RWPE2 (cell line): ENCODE measurements at regions not wholly inside any gene's neighbourhood (a gene's known extent, or its start where the extent isn't known, plus 50 kb on each side); places are given as distances from the start of the nearest gene placed in this dataset.

ENCODE experiments used
- ATAC-seq: fragments of 200-7000 bp; cut with Tn5 transposase; 3 replicates; pipeline ENCODE4 v1.9.1; 2021; ENCODE audit warnings: low read depth
- DNase-seq: peaks from one replicate; pipeline ENCODE4 v3.0.0-alpha.2; 2020; ENCODE audit warnings: low spot score
- H3K27ac ChIP-seq: fragments of 450-650 bp; 2 replicates; pipeline ENCODE4 v1.5.1; 2017; ENCODE audit warnings: mild to moderate bottlenecking; ENCODE audit not compliant: poor library complexity, severe bottlenecking
- H3K27me3 ChIP-seq: fragments of 250-450 bp; sonication (Bioruptor Pico); 2 replicates; pipeline ENCODE4 v1.5.1; 2021; ENCODE audit warnings: mild to moderate bottlenecking, moderate library complexity; ENCODE audit not compliant: insufficient read depth, poor library complexity, severe bottlenecking
- H3K36me3 ChIP-seq: fragments of 250-450 bp; sonication (Bioruptor Pico); 2 replicates; pipeline ENCODE4 v1.5.1; 2020; ENCODE audit warnings: low read depth, mild to moderate bottlenecking, moderate library complexity
- H3K4me1 ChIP-seq: fragments of 250-450 bp; sonication (Bioruptor Pico); 2 replicates; pipeline ENCODE4 v1.5.1; 2021; ENCODE audit warnings: mild to moderate bottlenecking, moderate library complexity; ENCODE audit not compliant: insufficient read depth, poor library complexity, severe bottlenecking
- H3K4me3 ChIP-seq: fragments of 250-450 bp; sonication (Bioruptor Pico); 2 replicates; pipeline ENCODE4 v1.5.1; 2021; ENCODE audit warnings: mild to moderate bottlenecking, moderate library complexity; ENCODE audit not compliant: severe bottlenecking
- H3K9me3 ChIP-seq: fragments of 250-450 bp; sonication (Bioruptor Pico); 2 replicates; pipeline ENCODE4 v1.5.1; 2021; ENCODE audit warnings: mild to moderate bottlenecking, moderate library complexity; ENCODE audit not compliant: severe bottlenecking
- TF ChIP-seq, protein P1 (sequence below): fragments of 450-650 bp; IDR thresholded peaks from one replicate; pipeline ENCODE4 v1.5.1; 2017; ENCODE audit warnings: mild to moderate bottlenecking, moderate library complexity; ENCODE audit not compliant: poor library complexity, severe bottlenecking

DNA sequence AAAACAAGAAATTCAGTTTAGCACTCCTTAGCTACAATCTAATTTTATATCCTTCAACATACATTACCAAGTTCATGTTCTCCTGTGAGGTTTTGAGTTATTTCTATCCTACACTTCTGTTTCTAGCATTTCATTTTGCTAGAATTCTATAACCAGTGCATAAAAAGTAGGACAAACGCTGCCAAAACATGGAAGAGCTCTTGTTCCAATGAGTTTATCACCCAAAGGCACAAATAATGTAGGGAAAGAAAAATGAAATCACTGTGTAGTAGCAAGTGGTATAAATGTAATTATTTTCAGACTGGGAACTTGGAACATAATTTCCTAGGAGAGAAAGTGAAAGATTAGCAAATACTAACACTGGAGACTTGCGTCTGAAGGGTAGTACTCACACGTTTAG, 413.3 kb upstream of the NRSN1 start:
- Histone ChIP-seq H3K4me1 (no peaks in the 10 kb centered on the region), H3K4me3 (no peak overlapping the region), H3K36me3 (no peaks in the 10 kb centered on the region), H3K27ac (no peak overlapping the region), H3K9me3 (no peaks in the 10 kb centered on the region), H3K27me3 (no peaks in the 10 kb centered on the region)
- DNase-seq: no peak
- no peak for ATAC-seq
- TF ChIP-seq, protein P1, sequence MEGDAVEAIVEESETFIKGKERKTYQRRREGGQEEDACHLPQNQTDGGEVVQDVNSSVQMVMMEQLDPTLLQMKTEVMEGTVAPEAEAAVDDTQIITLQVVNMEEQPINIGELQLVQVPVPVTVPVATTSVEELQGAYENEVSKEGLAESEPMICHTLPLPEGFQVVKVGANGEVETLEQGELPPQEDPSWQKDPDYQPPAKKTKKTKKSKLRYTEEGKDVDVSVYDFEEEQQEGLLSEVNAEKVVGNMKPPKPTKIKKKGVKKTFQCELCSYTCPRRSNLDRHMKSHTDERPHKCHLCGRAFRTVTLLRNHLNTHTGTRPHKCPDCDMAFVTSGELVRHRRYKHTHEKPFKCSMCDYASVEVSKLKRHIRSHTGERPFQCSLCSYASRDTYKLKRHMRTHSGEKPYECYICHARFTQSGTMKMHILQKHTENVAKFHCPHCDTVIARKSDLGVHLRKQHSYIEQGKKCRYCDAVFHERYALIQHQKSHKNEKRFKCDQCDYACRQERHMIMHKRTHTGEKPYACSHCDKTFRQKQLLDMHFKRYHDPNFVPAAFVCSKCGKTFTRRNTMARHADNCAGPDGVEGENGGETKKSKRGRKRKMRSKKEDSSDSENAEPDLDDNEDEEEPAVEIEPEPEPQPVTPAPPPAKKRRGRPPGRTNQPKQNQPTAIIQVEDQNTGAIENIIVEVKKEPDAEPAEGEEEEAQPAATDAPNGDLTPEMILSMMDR: no peak

DNA sequence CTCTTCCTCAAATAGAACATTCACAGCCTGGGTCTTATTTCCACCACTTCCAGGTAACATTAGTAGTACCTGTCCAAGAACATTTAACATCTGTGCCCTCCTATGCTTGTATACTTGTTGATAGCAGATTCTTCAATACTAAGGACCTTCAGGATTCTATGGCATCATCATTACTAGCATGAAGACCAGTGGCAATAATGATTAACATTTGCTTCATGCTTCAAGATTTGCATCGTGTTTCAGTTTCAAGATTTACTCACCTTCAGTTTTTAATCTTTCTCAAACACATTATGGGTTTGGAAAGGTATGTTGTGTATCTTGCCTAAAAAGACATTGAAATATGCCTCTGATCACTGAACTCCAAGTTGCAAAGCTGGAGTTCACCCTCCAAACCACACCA, 412.8 kb upstream of the NRSN1 start:
- ATAC-seq: no peak
- no peak for DNase-seq
- no peak overlapping the region for H3K27ac ChIP-seq
- no peaks in the 10 kb centered on the region for H3K36me3 ChIP-seq
- H3K4me1 ChIP-seq: no peaks in the 10 kb centered on the region
- no peaks in the 10 kb centered on the region for H3K9me3 ChIP-seq
- TF ChIP-seq, protein P1: no peak
- H3K4me3 ChIP-seq: no peak overlapping the region
- H3K27me3 ChIP-seq: no peaks in the 10 kb centered on the region

DNA sequence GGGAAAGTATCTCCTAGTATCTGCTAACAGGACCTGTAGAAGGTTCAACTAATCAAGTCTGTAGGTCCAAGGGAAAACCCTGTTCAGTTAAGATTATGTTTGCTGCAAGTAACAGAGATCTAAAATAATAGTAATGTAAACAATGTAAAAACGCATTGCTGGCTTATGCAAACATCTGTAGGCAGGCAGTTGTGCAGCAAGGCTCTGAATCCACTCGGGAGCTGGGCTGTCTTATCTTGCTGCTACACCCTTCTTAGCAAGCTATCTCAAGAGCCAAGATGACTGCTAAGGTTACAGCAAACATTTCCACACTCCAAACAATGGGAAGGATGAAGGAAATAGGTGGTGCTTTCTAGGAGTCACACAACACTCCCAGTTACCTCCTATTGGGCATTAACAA, 397.3 kb upstream of the NRSN1 start:
- Histone ChIP-seq H3K9me3 (no peaks in the 10 kb centered on the region), H3K4me3 (no peak overlapping the region), H3K36me3 (no peaks in the 10 kb centered on the region), H3K27ac (no peak overlapping the region), H3K4me1 (no peaks in the 10 kb centered on the region), H3K27me3 (no peaks in the 10 kb centered on the region)
- ATAC-seq (no peak), DNase-seq (no peak)
- TF ChIP-seq, protein P1: no peak

DNA sequence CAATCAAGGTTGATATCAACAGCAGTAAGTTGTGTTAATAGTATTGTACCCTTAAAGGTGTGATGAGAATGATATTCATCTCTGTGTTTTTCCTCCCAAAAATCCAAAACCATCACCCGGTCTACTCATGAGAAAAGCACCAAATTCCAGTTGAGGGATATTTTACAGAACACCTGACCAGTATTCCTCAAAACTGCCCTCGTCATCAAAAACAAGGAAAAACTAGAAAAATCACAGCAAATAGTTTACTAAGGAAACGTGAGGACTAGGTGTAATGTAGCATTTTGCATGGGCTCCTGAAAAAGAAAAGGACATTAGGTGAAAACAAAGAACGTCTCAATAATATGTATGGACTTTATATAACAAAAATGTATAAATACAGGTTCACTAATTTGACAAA, 394.4 kb upstream of the NRSN1 start:
- Histone ChIP-seq H3K36me3 (no peaks in the 10 kb centered on the region), H3K27me3 (no peaks in the 10 kb centered on the region), H3K27ac (no peak overlapping the region), H3K4me1 (no peaks in the 10 kb centered on the region), H3K9me3 (no peaks in the 10 kb centered on the region), H3K4me3 (no peak overlapping the region)
- TF ChIP-seq, protein P1: no peak
- no peak for ATAC-seq
- DNase-seq: no peak

DNA sequence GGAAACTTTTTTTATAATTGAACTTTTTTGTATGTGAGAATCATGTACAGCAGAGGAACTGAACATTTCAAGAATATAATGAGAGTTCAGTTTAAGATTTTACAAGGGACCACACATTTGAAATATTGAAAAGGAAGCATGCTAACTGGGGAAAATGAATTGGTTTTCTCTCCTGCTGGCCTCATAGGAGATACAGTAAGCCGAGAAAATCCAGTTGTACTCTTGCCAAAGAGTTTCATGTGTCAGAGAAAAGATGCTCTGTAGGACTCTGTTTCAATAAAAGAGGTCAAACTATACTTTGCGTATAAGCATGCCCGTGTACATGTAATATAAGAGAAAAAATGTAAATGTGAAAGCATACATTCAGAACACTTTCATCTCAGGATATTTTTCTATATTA, 393.5 kb upstream of the NRSN1 start:
- TF ChIP-seq, protein P1: no peak
- no peaks in the 10 kb centered on the region for H3K4me1 ChIP-seq
- no peaks in the 10 kb centered on the region for H3K36me3 ChIP-seq
- ATAC-seq (no peak), DNase-seq (no peak)
- H3K9me3 ChIP-seq: no peaks in the 10 kb centered on the region
- H3K4me3 ChIP-seq: no peak overlapping the region
- no peak overlapping the region for H3K27ac ChIP-seq
- no peaks in the 10 kb centered on the region for H3K27me3 ChIP-seq
